ENCODE measurements at regions not wholly inside any gene's neighbourhood (a gene's known extent, or its start where the extent isn't known, plus 50 kb on each side); places are given as distances from the start of the nearest gene placed in this dataset.

GRCh38 chr2:12083081-12083581, 336.7 kb downstream of the LPIN1 start:
- DNase-seq, result no peak
- no peak overlapping the region for H3K4me3 Mint-ChIP-seq

GRCh38 chr2:12083713-12084419, 337.4 kb downstream of the LPIN1 start:
- no peak for DNase-seq
- Mint-ChIP-seq H3K27ac (no peak overlapping the region), H3K4me1 (ENCODE audit: low read depth) (peaks cover 31% of the 10 kb centered on the region), H3K9me3 (no peaks in the 10 kb centered on the region), H3K27me3 (ENCODE audit: insufficient read depth) (no peaks in the 10 kb centered on the region; the same call in none of the 2 replicates), H3K36me3 (ENCODE audit: low read depth) (no peaks in the 10 kb centered on the region), H3K4me3 (no peak overlapping the region)
- TF ChIP-seq CTCF (IDR thresholded peaks at IDR 0.05), result no peak

More at GRCh38 chr2:12083081-12083581, 336.7 kb downstream of the LPIN1 start:
- no peak for TF ChIP-seq CTCF (IDR thresholded peaks at IDR 0.05)
- Mint-ChIP-seq H3K27ac (no peak overlapping the region), H3K36me3 (ENCODE audit: low read depth) (no peaks in the 10 kb centered on the region), H3K4me1 (ENCODE audit: low read depth) (peaks cover 23% of the 10 kb centered on the region), H3K9me3 (no peaks in the 10 kb centered on the region), H3K27me3 (ENCODE audit: insufficient read depth) (no peaks in the 10 kb centered on the region; the same call in none of the 2 replicates)

GRCh38 chr2:12087175-12087574, 340.7 kb downstream of the LPIN1 start:
- Mint-ChIP-seq H3K4me1 (ENCODE audit: low read depth) (peaks cover 33% of the 10 kb centered on the region), H3K27me3 (ENCODE audit: insufficient read depth) (peaks cover 2% of the 10 kb centered on the region), H3K27ac (no peak overlapping the region), H3K36me3 (ENCODE audit: low read depth) (no peaks in the 10 kb centered on the region; the same call in 1 of the 2 replicates), H3K4me3 (no peak overlapping the region), H3K9me3 (no peaks in the 10 kb centered on the region)
- DNase-seq, result no peak
- TF ChIP-seq CTCF (IDR thresholded peaks at IDR 0.05), result no peak

GRCh38 chr2:12087671-12088380, 341.4 kb downstream of the LPIN1 start:
- peak overlapping the region; percentile 16; the same call in 1 of the 2 replicates for H3K27ac Mint-ChIP-seq
- H3K9me3 Mint-ChIP-seq, result no peaks in the 10 kb centered on the region
- peaks cover 33% of the 10 kb centered on the region for H3K4me1 Mint-ChIP-seq (ENCODE audit: low read depth)
- no peak for TF ChIP-seq CTCF (IDR thresholded peaks at IDR 0.05)
- H3K27me3 Mint-ChIP-seq (ENCODE audit: insufficient read depth), result peaks cover 2% of the 10 kb centered on the region
- H3K36me3 Mint-ChIP-seq (ENCODE audit: low read depth), result no peaks in the 10 kb centered on the region; the same call in 1 of the 2 replicates
- peak; percentile 90 for DNase-seq
- H3K4me3 Mint-ChIP-seq, result no peak overlapping the region

- Mint-ChIP-seq H3K4me1 (ENCODE audit: low read depth) (peaks cover 33% of the 10 kb centered on the region), H3K9me3 (no peaks in the 10 kb centered on the region), H3K4me3 (no peak overlapping the region), H3K36me3 (ENCODE audit: low read depth) (no peaks in the 10 kb centered on the region; the same call in 1 of the 2 replicates), H3K27ac (no peak overlapping the region), H3K27me3 (ENCODE audit: insufficient read depth) (peaks cover 5% of the 10 kb centered on the region)
- no peak for TF ChIP-seq CTCF (IDR thresholded peaks at IDR 0.05)
- no peak for DNase-seq
Measured at GRCh38 chr2:12089001-12089400, 342.6 kb downstream of the LPIN1 start.

All from HFFc6 (cell line).